ENCODE measurements at regions not wholly inside any gene's neighbourhood (a gene's known extent, or its start where the extent isn't known, plus 50 kb on each side); places are given as distances from the start of the nearest gene placed in this dataset.

DNA sequence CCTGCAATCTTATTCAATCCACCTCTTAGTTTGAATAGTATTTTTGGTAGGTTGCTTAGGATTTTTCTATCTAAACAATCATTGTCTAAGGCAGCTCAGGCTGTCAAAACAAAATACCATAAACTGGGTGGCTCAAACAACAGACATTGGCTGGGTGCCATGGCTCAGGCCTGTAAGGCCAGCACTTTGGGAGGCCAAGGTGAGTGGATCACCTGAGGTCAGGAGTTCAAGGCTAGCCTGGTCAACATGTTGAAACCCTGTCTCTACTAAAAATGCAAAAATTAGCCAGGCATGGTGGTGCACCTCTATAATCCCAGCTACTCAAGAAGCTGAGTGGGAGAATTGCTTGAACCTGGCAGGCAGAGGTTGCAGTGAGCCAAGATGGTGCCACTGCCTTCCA lies 126.7 kb downstream of the CYLD start:
- no peak for DNase-seq

DNA sequence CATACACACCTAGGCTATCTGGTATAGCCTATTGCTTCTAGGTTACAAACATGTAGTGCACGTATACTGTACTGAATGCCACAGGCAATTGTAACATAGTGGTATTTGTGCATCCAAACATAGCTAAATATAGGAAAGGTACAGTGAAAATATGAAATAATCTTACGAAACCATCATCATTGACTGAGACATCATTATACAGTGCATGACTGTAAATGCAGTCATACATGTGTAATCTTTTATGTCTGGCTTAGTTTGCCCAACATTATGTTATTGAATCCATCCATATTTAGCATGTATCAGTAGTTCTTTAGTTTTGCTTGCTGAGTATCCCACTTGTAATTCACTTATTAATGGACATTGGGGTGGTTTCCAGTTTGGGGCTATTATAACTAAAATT lies 124.9 kb downstream of the CYLD start:
- no peak for DNase-seq

DNA sequence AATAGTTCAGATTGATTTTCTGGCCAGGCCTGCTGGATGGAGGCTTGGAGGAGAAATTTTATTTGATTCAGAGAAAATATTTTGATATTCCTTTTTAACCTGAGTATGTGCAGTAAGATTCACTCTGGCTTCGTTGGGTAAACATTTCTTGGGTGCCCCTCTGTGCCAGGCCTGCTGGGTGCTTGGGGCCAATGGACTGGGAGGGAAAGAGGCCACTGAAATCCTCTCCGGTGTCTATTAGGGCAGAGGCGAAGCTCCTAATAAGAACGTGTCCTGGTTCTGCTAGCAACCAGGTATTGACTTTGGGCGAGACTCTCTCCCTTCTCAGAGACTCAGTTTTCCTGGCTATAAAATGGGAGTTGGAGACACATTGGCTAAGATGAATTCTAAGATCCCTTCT lies 122.5 kb downstream of the CYLD start:
- DNase-seq = no peak

DNA sequence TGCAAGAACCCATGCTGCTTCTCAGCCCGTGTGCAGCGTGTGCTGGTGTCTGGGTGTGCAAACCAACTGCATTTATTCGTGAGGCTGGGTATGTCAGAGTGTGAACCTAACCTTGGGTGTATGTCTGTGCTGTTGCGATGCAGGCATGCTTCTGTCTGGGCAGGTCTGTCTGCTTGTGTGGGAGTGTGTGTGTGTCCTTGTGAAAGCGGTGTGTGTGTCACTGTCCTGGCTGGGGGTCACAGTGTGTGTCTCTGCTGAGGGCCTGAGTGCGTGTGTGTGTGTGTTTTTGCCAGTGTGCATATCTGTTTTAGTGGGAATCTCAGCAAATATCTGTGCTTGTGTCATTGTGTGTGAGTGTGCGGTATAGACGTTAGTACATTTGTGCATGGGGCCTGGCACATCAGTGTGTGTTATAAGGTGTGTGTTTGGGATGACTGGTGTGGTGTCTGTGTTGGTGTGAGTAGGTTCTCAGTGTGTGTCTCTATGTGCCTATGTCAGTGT lies 121.8 kb downstream of the CYLD start:
- DNase-seq = no peak

DNA sequence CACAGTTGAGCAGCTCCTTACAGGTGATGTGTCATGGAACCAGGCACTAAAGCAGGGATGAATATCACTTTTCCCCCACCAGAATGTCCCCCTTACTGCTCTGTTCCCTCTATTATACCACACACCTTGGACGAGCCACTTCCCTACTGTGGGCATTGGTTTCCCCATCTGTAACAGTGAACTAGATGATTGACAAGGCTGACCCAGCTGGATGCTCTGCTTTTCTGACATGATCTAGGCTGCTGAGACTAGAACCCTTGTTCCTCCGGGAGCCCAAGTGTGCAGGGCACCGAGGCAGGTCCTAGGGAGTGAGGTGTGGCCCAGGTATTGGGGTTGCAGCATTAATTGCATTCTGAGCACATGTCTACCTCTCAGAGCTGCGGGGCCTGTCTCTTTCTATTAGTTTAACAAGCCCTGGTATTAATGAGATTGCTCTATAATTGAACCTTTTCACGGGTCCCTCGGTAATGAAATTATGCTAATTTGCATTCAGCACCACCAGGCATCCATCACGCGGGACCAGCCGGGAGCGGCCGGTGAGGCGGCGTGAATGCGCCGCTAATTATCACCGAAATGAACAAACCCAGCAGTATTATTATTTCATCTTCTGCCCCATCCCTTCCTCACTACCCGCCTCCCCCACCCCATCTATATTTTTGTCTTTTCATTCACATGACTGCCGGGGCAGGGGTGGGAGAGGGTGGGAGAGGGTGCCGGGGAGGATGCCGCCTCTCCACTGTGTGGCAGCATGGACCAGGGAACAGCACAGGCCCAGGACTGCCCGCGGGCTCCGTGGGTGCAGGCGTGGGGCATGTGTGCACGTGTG lies 121.1 kb downstream of the CYLD start:
- no peak for DNase-seq

DNA sequence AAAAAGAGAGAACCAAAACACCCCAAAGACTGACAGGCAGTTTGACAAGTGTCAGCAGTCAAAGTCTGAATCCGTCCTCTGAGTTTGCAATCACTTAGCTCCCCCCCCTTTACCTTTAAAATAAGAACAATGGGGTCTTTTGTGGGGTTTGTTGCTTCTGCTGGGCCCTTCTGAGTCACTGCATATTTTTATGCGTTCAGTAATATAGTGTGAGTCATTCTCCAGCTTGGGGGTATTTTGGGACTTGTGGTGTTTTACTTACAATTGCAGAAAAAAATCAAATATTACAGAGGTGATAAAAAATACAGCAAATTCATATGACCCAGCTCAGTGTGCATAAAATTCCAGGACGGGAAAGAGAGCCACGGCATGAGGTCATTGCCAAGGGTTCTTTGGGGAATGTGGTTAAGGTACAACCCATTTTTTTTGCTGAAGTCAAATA lies 120.1 kb downstream of the CYLD start:
- no peak for DNase-seq

DNA sequence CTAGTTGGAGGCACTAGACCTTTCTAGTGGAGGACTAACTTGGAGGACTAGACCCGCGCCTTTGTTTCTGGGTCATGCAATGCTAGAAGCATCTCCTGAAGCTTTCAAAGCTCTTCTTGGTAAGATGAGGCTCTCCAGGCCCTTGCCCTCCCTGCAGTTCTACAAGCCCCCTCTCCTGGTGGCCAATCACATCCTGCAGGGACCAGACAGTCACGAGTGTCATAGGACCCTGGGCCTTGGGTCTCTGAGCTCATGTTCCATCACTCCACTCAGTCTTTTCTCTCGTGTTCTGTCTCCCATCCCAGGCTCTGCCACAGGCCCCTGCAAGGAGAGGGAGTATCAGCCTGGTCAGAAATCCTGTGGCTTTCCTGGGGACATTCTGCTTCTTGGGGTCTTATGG lies 119.6 kb downstream of the CYLD start:
- no peak for DNase-seq

DNA sequence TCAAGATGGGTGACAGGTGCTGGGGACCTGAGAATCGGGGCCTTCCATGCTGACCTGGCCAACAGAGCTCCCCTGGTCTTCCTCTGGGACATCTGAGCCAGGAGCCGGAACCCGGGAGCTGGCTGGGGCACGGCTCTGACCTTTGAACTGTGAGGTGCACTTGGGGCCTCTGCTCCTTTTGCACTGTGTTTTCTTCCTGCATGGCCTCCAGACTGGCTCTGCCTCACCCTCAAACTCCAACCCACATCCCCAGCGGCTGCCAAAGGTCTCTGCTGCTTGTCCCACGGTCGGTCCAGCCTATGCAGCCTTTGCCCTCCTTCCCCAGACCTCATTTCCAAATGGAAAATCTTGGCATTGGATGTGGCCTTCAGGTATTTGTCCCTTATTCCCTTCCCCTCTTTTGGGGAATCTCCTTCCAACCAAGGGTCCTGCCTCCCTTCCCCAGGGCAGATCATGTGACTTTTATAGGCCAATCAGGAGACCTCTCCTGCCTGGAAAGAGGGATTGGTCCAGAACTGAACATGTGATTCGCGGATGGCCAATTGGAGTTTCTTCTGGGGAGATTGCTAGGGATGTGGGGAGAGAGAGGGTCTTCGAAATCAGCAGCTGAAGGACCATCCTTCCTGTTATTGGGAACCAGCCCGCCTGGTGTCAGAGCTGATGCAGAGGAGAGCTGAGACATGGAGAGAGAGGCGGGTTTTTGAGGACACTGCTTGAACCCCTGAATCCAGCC lies 117.9 kb downstream of the CYLD start:
- DNase-seq = no peak

DNA sequence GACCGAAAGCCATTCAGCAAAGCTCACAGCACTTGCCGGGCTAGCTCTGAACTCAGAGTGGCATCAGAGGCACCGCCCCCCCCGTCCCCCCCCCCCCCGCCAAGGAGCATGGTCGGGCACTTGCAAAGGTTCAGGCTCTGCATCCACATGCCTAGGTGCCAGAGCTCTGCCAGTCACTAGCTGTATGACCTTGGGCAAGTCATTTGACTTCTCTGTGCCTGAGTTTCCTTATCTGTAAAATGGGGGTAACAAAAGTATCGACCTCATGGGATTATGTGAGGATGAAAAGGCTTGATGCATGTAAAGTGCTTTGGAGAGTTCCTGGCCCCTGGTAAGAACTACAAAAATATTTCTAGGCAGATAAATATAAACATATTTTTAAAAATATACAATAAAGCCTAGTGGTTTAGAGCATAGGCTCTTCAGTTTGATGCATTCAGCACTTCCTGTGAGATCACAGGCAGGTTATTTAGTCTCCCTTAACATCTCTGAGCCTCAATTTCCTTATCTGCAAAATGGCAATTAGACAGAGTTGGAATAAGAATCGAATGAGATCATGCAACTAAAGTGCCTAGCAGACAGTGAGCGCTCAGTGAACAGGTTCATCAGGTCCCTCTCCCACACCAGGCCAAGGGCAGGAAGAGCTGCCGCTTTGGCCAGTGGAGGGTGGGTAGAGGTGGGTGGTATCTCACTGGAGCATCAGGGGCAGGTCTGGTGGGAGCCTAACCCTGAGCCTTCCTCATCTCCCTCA lies 117.2 kb downstream of the CYLD start:
- DNase-seq = no peak

DNA sequence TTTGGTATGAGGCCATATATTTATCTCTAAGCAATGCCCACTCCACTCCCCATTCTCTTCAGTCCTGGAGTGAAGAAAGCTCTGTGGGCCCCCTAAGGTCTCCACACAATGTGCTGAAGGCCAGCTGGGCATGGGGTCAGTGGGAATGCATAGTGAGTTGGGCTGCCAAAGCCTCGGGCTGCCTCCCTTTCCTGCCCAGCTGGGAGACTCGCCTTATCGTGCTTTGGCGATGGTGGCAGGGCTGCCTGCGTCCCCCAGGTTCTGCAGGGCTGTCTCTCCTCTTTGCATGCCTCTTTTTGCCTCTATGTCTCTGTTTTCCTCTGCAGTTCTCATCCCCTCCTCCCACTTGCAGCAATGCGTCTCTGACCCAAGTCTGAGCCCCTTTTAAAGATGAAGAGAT lies 116.5 kb downstream of the CYLD start:
- no peak for DNase-seq

DNA sequence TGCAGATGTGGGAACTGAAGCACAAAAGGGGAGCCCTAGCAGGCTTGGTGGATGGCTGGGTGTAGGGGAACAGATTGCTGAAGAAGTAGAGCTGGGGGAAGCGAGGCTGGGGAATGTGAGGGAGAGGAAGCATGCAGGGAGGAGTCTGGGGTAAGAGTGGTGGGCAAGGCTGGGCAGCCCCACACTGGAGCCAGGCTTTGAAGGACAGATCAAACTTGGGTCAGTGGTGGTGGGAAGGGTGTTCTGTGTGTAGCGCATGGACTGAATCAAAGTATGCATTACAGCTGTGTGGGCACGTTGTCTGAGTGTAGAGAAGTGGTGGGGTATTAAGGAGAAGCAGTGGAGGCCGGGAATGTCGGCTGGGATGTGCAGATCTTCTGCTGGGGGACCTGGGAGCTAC lies 116.0 kb downstream of the CYLD start:
- DNase-seq = no peak

DNA sequence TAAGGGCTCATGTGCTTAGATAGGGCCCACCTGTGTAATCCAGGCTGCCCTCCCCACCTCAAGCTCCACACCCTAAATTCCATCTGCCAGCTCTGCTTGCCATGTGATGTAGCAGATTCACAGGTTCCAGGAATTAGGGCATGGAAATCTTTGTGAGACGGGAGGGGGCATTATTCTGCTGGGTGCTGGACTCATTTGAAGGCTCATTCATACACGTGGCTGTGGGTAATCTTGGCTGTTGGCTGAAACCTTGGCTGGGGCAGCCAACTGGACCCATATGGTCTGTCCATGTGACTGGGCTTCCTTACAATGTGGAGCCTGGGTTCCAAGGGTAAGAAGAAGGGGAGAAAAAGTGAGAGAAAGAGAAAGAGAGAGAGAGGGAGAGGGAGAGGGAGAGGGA lies 115.1 kb downstream of the CYLD start:
- DNase-seq = no peak

DNA sequence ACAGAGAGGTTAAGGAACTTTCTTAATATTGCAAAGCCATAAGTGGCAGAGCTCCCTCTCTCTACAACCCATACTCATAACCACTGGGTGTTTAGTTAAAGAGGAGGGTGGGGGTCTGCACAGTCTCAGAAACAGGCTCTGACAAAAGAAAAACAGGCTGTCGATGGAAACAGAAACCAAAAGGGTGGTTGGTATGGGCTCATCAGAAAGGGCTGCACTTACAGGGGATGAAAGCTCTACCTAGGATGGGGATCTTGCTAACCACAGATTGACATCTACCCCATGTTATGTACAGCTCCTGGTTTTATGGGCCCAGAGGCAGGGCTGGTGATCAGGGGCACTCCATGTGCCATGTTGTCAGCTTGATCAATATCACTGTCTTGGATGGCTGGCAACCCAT lies 111.4 kb downstream of the CYLD start:
- no peak for DNase-seq
